Osteoblast (primary cell): ENCODE measurements at regions not wholly inside any gene's neighbourhood (a gene's known extent, or its start where the extent isn't known, plus 50 kb on each side); places are given as distances from the start of the nearest gene placed in this dataset.

Experiments
- DNase-seq: peaks from one replicate; pipeline ENCODE4 v3.0.0; 2011; ENCODE audit warnings: low spot score, mixed read lengths; ENCODE audit not compliant: insufficient read length; ENCODE audit errors: missing footprints
- H2AFZ ChIP-seq: 2 replicates; pipeline ENCODE4 v1.6.0; 2011; ENCODE audit warnings: mild to moderate bottlenecking, low read length
- H3K27ac ChIP-seq: 2 replicates; pipeline ENCODE4 v1.5.1; 2011; ENCODE audit warnings: mild to moderate bottlenecking, low read depth, low read length, moderate library complexity
- H3K27me3 ChIP-seq: 2 replicates; pipeline ENCODE4 v1.6.0; 2012; ENCODE audit warnings: mild to moderate bottlenecking, control low read depth, inconsistent platforms, low read length, moderate library complexity; ENCODE audit not compliant: insufficient read depth
- H3K36me3 ChIP-seq: 2 replicates; pipeline ENCODE4 v1.5.1; 2011; ENCODE audit warnings: mild to moderate bottlenecking, low read length, control low read depth, moderate library complexity; ENCODE audit not compliant: insufficient read depth
- H3K4me1 ChIP-seq: 2 replicates; pipeline ENCODE4 v1.5.1; 2011; ENCODE audit warnings: mild to moderate bottlenecking, low read length, control low read depth, moderate library complexity; ENCODE audit not compliant: insufficient read depth
- H3K4me2 ChIP-seq: 2 replicates; pipeline ENCODE4 v1.6.0; 2011; ENCODE audit warnings: mild to moderate bottlenecking, low read length; ENCODE audit not compliant: insufficient read depth
- H3K4me3 ChIP-seq: fragments of 200-600 bp; sonication (generic); 3 replicates; pipeline ENCODE4 v1.5.1; 2012; ENCODE audit warnings: mild to moderate bottlenecking, low read length, inconsistent platforms; ENCODE audit not compliant: insufficient read depth
- H3K79me2 ChIP-seq: 2 replicates; pipeline ENCODE4 v1.6.0; 2012; ENCODE audit warnings: mild to moderate bottlenecking, low read length, control low read depth, inconsistent platforms; ENCODE audit not compliant: insufficient read depth
- H3K9me3 ChIP-seq: 2 replicates; pipeline ENCODE4 v1.5.1; 2011; ENCODE audit warnings: low read depth, low read length, control low read depth
- H4K20me1 ChIP-seq: 2 replicates; pipeline ENCODE4 v1.6.0; 2012; ENCODE audit warnings: mild to moderate bottlenecking, low read length, control low read depth; ENCODE audit not compliant: insufficient read depth
- TF ChIP-seq, protein P1 (sequence below): IDR thresholded peaks from 2 replicates; pipeline ENCODE4 v1.5.1; 2011; ENCODE audit warnings: mild to moderate bottlenecking, low read depth, low read length, moderate library complexity; ENCODE audit errors: extremely low read depth

DNA sequence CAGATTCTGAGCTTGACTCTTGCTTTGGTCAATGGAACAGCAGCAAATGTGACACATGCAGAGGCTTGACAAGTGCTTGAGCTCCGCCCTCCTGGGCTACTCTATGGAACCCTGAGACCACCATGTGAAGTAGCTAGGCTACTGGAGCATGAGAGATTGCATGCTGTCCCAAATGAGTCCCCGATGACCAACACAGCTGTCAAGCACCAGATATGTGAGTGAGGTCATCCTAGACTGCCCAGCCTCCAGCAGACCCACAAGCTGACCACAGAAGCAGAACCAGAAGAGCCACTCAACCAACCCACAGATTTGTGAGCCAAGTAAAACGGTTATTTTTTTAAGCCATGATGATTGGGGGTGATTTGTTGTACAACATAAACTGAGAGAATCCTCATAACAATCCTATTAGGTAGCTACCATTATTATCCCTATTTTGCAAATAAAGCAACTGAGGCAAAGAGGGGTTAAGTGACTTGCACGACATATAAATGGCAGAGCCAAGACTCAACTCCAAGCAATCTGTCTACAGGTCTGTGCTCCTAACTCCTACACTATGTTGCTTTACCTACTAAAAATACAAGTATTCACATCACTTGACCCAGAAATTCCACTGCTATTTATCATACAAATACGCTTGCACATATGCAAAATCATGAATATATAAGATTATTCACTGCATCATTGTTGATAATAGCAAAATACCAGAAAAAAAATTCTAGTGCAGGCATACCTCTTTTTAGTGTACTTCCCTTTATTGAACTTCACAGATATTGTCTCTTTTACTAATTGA lies 136.2 kb downstream of the NDUFA12 start:
- TF ChIP-seq, protein P1, sequence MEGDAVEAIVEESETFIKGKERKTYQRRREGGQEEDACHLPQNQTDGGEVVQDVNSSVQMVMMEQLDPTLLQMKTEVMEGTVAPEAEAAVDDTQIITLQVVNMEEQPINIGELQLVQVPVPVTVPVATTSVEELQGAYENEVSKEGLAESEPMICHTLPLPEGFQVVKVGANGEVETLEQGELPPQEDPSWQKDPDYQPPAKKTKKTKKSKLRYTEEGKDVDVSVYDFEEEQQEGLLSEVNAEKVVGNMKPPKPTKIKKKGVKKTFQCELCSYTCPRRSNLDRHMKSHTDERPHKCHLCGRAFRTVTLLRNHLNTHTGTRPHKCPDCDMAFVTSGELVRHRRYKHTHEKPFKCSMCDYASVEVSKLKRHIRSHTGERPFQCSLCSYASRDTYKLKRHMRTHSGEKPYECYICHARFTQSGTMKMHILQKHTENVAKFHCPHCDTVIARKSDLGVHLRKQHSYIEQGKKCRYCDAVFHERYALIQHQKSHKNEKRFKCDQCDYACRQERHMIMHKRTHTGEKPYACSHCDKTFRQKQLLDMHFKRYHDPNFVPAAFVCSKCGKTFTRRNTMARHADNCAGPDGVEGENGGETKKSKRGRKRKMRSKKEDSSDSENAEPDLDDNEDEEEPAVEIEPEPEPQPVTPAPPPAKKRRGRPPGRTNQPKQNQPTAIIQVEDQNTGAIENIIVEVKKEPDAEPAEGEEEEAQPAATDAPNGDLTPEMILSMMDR: no peak
- Histone ChIP-seq H3K27ac (no peak overlapping the region), H3K9me3 (no peaks in the 10 kb centered on the region), H3K4me1 (peaks cover 10% of the 10 kb centered on the region), H3K4me3 (no peak overlapping the region), H3K36me3 (no peaks in the 10 kb centered on the region), H2AFZ (no peak overlapping the region), H3K27me3 (peaks cover 29% of the 10 kb centered on the region), H3K4me2 (no peak overlapping the region), H4K20me1 (no peaks in the 10 kb centered on the region), H3K79me2 (no peaks in the 10 kb centered on the region)
- DNase-seq: peak; percentile 85

DNA sequence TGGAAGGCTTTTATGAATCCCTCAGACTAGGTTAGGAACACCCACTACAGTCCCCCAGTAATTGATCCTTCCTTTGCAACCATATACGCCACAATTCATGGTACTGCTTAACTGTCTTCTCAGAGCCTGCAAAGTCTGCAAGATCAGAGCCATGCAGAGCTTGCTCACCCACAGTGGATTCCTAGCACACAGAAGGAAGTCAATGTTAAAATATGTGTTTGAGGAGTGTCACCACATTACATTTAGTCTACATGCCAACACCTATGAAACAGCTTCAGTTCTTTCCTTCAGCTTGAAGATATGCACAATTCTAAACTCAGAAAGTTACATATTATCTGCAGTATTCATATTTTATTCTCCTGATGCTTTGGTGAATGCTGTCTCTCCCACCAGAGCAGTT lies 138.5 kb downstream of the NDUFA12 start:
- TF ChIP-seq, protein P1: no peak
- Histone ChIP-seq H3K4me1 (peaks cover 10% of the 10 kb centered on the region), H2AFZ (no peak overlapping the region), H3K4me2 (no peak overlapping the region), H3K9me3 (no peaks in the 10 kb centered on the region), H4K20me1 (no peaks in the 10 kb centered on the region), H3K4me3 (no peak overlapping the region), H3K36me3 (no peaks in the 10 kb centered on the region), H3K27me3 (peaks cover 31% of the 10 kb centered on the region), H3K27ac (no peak overlapping the region), H3K79me2 (no peaks in the 10 kb centered on the region)
- DNase-seq: no peak

DNA sequence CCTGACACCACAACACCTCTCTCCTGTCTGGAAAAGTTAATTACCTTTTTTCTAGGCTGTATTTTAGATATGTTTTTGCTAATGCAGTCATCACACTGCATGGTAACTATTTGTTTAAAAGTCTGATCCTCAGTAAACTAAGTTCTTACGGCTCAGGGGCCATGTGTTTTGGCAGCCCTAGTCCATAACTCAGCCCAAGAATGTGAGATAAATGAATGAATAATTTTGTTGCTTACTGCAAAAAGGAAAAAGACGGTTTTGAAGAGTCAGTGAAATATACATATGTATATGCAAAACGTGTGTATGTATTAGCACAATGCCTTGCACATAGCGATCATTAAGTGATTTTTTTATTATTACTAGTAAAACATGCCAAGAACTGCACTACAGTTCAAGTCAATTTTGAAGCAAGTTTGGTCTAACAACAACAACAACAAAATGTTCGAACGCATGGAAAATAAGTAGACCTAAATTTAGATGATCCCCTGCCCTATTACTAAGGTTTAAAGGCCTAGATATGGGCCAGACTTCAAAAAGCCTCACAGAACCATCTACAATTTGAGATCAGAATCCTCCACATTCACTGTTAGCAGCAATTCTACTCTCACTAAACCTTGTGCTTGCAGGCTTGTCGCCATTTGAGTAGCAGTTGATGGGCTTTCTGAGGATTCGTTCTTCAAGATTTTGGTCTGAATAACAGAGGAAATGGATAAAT lies 140.0 kb downstream of the NDUFA12 start:
- no peaks in the 10 kb centered on the region for H3K79me2 ChIP-seq
- no peak for DNase-seq
- H3K27me3 ChIP-seq: peaks cover 31% of the 10 kb centered on the region

More for the DNA sequence above, 140.0 kb downstream of the NDUFA12 start:
- no peak overlapping the region for H3K27ac ChIP-seq
- H3K4me2 ChIP-seq: no peak overlapping the region
- peaks cover 10% of the 10 kb centered on the region for H3K4me1 ChIP-seq
- no peaks in the 10 kb centered on the region for H3K36me3 ChIP-seq
- TF ChIP-seq, protein P1: no peak
- H4K20me1 ChIP-seq: no peaks in the 10 kb centered on the region
- H3K9me3 ChIP-seq: no peaks in the 10 kb centered on the region
- no peak overlapping the region for H3K4me3 ChIP-seq
- no peak overlapping the region for H2AFZ ChIP-seq
